Brain microvascular endothelial cell (primary cell): ENCODE measurements at regions not wholly inside any gene's neighbourhood (a gene's known extent, or its start where the extent isn't known, plus 50 kb on each side); places are given as distances from the start of the nearest gene placed in this dataset.

Experiments used
- DNase-seq: peaks from one replicate; pipeline ENCODE4 v3.0.0-alpha.2; 2020
- H3K27ac ChIP-seq: fragments of 250-450 bp; sonication (Bioruptor Pico); 2 replicates; pipeline ENCODE4 v1.5.1; 2020; ENCODE audit warnings: mild to moderate bottlenecking, moderate library complexity
- H3K27me3 ChIP-seq: fragments of 250-450 bp; sonication (Bioruptor Pico); replicated peaks from 2 replicates; pipeline ENCODE4 v1.5.1; 2020; ENCODE audit warnings: mild to moderate bottlenecking
- H3K36me3 ChIP-seq: fragments of 250-450 bp; sonication (Bioruptor Pico); replicated peaks from 2 replicates; pipeline ENCODE4 v1.5.1; 2020; ENCODE audit warnings: mild to moderate bottlenecking
- H3K4me3 ChIP-seq: 2 replicates; pipeline ENCODE4 v1.5.1; 2011; ENCODE audit warnings: low read depth, mild to moderate bottlenecking, control low read depth, low read length, moderate library complexity
- CTCF ChIP-seq: IDR thresholded peaks from 2 replicates; pipeline ENCODE4 v1.5.1; 2011; ENCODE audit warnings: low read depth, mild to moderate bottlenecking, moderate library complexity, low read length, control low read depth, inconsistent platforms; ENCODE audit errors: missing control alignments
- in situ Hi-C: cut with HindIII; loops from 2 replicates; pipeline ENCODE4 v1.10.0; 2017; ENCODE audit warnings: low sequenced_read_pairs, low pct_ligation_motif_present

- Histone ChIP-seq H3K27me3 (no peaks in the 10 kb centered on the region), H3K4me3 (no peak overlapping the region), H3K27ac (no peak overlapping the region), H3K36me3 (no peaks in the 10 kb centered on the region)
- in situ Hi-C loops = no loop called here
- no peak for TF ChIP-seq CTCF
- DNase-seq = no peak
These were observed 101.8 kb downstream of the HMX1 start for GRCh38 chr4:8769645-8770517.

GRCh38 chr4:8768357-8768999, 103.2 kb downstream of the HMX1 start:
- no peaks in the 10 kb centered on the region for H3K27me3 ChIP-seq
- H3K27ac ChIP-seq = no peak overlapping the region
- no peak for DNase-seq
- no peaks in the 10 kb centered on the region for H3K36me3 ChIP-seq
- no peak overlapping the region for H3K4me3 ChIP-seq
- in situ Hi-C loops = no loop called here
- no peak for TF ChIP-seq CTCF

- in situ Hi-C loops = no loop called here
- H3K4me3 ChIP-seq = no peak overlapping the region
- no peak for DNase-seq
- TF ChIP-seq CTCF = no peak
- H3K36me3 ChIP-seq = no peaks in the 10 kb centered on the region
- H3K27me3 ChIP-seq = no peaks in the 10 kb centered on the region
- no peak overlapping the region for H3K27ac ChIP-seq
These were observed 105.0 kb downstream of the HMX1 start for GRCh38 chr4:8766610-8767009.

GRCh38 chr4:8765631-8766590, 105.7 kb downstream of the HMX1 start:
- no peak for TF ChIP-seq CTCF
- no peak overlapping the region for H3K4me3 ChIP-seq
- in situ Hi-C loops = no loop called here
- no peaks in the 10 kb centered on the region for H3K27me3 ChIP-seq
- no peak for DNase-seq
- H3K27ac ChIP-seq = no peak overlapping the region
- no peaks in the 10 kb centered on the region for H3K36me3 ChIP-seq

GRCh38 chr4:8765084-8765483, 106.6 kb downstream of the HMX1 start:
- in situ Hi-C loops = no loop called here
- no peak overlapping the region for H3K4me3 ChIP-seq
- DNase-seq = no peak

More at GRCh38 chr4:8765084-8765483, 106.6 kb downstream of the HMX1 start:
- TF ChIP-seq CTCF = no peak
- Histone ChIP-seq H3K27me3 (no peaks in the 10 kb centered on the region), H3K36me3 (no peaks in the 10 kb centered on the region), H3K27ac (no peak overlapping the region)
